Frontal cortex (tissue), 3 donors: ENCODE measurements at regions not wholly inside any gene's neighbourhood (a gene's known extent, or its start where the extent isn't known, plus 50 kb on each side); places are given as distances from the start of the nearest gene placed in this dataset.

ENCODE experiments used
- DNase-seq, 2 donors: peaks; one replicate each; pipeline ENCODE4 v3.0.0; 2012; ENCODE audit warnings: low spot score in 2 of 2
- FAIRE-seq: peaks from 2 replicates; lab custom pipeline; 2012; peaks lifted over from hg19 to GRCh38; lab: Jason Lieb, UNC
- donor health status: control.
- donor health status: control.
- donor health status: control.

GRCh38 chr7:155885167-155886155 lies 73.2 kb upstream of the SHH start:
- FAIRE-seq = no peak
- DNase-seq = peak in 1 of 2 donors; percentile 43

GRCh38 chr7:155884225-155885166 lies 72.2 kb upstream of the SHH start:
- FAIRE-seq (no peak), DNase-seq (no peak)

GRCh38 chr7:155883491-155884224 lies 71.4 kb upstream of the SHH start:
- FAIRE-seq (no peak), DNase-seq (no peak)

- FAIRE-seq (no peak), DNase-seq (no peak)
Observed at GRCh38 chr7:155882596-155882995, 70.3 kb upstream of the SHH start.

GRCh38 chr7:155881471-155882350 lies 69.4 kb upstream of the SHH start:
- DNase-seq = no peak
- FAIRE-seq = no peak

GRCh38 chr7:155880721-155881120 lies 68.5 kb upstream of the SHH start:
- FAIRE-seq = no peak

GRCh38 chr7:155879592-155879991 lies 67.3 kb upstream of the SHH start:
- DNase-seq (no peak), FAIRE-seq (no peak)

More at GRCh38 chr7:155880721-155881120, 68.5 kb upstream of the SHH start:
- no peak for DNase-seq

GRCh38 chr7:155878674-155879073 lies 66.4 kb upstream of the SHH start:
- DNase-seq (no peak), FAIRE-seq (no peak)

GRCh38 chr7:155878250-155878649 lies 66.0 kb upstream of the SHH start:
- DNase-seq (no peak), FAIRE-seq (no peak)

- FAIRE-seq (no peak), DNase-seq (no peak)
Observed at GRCh38 chr7:155877167-155877566, 64.9 kb upstream of the SHH start.

GRCh38 chr7:155874411-155874810 lies 62.1 kb upstream of the SHH start:
- no peak for FAIRE-seq
- DNase-seq = no peak

- DNase-seq (no peak), FAIRE-seq (no peak)
Observed at GRCh38 chr7:155874010-155874409, 61.7 kb upstream of the SHH start.

GRCh38 chr7:155872678-155873369 lies 60.6 kb upstream of the SHH start:
- DNase-seq (no peak), FAIRE-seq (no peak)

GRCh38 chr7:155871211-155871610 lies 58.9 kb upstream of the SHH start:
- FAIRE-seq (no peak), DNase-seq (no peak)

GRCh38 chr7:155870334-155871180 lies 58.3 kb upstream of the SHH start:
- FAIRE-seq (no peak), DNase-seq (no peak)

GRCh38 chr7:155869784-155870076 lies 57.5 kb upstream of the SHH start:
- DNase-seq (no peak), FAIRE-seq (no peak)

GRCh38 chr7:155868955-155869783 lies 56.9 kb upstream of the SHH start:
- no peak for FAIRE-seq

More at GRCh38 chr7:155868955-155869783, 56.9 kb upstream of the SHH start:
- DNase-seq = no peak
